ENCODE measurements at regions not wholly inside any gene's neighbourhood (a gene's known extent, or its start where the extent isn't known, plus 50 kb on each side); places are given as distances from the start of the nearest gene placed in this dataset.
A peak's percentile ranks its signal among the peaks of the same experiment; 100 is the strongest.
"Not testable (repeated sequence)": the region's sequence is repeated elsewhere in the genome, so short reads cannot be mapped to it uniquely, and the experiment has no call there.

DNA sequence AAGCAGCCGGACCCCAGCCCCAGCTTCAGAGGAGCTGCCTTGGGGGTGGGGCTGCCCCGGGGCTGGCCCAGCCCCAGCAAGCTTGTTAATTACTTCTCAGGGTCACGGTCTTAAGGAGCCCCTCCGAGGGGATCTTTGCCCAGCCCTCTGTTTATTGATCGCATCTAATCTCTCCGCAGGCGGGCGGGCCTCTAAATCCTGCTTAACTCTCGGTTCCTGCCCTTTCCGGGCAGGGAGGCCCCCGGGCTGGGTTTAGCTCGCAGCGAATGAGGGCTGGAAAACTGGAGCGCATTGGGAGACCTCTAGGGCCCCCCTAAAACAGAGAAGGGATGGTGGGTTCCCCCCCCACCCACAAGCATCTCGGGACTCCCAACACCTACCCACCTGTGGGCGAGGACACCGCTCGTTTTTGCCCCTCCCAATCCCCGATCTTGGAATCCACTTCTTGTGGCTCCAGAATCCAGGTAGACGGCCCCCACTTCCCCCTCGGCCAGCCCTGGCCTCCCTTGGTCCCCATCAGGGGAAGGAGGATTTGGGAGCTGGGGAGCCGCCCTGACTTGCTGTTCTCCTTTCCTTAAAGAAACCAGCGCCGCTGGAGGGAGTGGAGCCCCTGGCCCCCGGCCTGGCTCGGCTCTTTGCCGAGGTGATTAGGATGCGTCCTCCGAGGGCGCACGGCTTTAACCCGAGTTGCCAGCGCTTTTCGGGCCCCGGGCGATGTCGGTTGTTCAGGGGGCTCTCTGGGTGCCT lies 59.5 kb upstream of the ADGRL1 start:
- no peaks in the 10 kb centered on the region for H3K36me3 ChIP-seq (ENCODE audit: control insufficient read depth, insufficient read depth, low read length)
- H3K4me3 ChIP-seq (ENCODE audit: low read length) = peak overlapping the region; percentile 39
- peaks cover 6% of the 10 kb centered on the region for H3K4me1 ChIP-seq (ENCODE audit: control insufficient read depth, insufficient read depth, low read length)
- WGBS (ENCODE audit: insufficient coverage) = 4% methylated on average over 33 of the region's 37 CpGs
- H3K27me3 ChIP-seq (ENCODE audit: control insufficient read depth, insufficient read depth, low read length) = peaks cover 20% of the 10 kb centered on the region
- peak; percentile 50 for DNase-seq
- H3K27ac ChIP-seq (ENCODE audit: low read length) = no peak overlapping the region
- no peaks in the 10 kb centered on the region for H3K9me3 ChIP-seq (replicated peaks; ENCODE audit: control insufficient read depth, low read depth, low read length)

DNA sequence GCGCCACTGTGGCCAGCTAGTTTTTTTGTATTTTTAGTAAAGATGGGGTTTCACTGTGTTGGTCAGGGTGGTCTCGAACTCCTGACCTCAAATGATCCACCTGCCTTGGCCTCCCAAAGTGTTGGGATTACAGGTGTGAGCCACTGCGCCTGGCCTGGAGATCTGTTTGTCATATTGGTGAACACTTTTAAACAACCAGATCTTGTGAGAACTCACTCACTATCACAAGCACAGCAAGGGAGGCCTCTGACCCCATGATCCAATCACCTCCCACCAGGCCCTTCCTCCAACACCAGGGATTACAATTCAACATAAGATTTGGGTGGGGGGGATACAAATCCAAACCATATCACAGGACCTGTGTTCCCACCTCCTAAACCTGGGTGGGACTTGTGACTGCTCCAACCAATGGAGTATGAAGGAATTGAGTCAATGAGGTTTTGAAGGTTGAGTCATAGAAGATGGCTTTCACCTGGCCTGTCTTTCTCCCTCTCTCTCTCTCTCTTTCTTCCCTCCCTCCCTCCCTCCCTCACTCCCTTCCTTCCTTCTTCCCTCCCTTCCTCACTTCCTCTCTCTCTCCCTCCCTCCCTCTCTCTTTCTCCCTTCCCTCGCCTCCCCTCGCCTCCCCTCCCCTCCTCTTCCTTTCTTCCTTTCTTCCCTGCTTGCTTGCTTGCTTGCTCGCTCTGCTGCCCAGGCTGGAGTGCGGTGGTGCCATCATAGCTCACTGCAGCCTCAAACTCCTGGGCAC lies 50.1 kb upstream of the ADGRL1 start:
- not testable (repeated sequence) for DNase-seq; H3K4me1 ChIP-seq (ENCODE audit: control insufficient read depth, insufficient read depth, low read length); H3K27me3 ChIP-seq (ENCODE audit: control insufficient read depth, insufficient read depth, low read length); H3K36me3 ChIP-seq (ENCODE audit: control insufficient read depth, insufficient read depth, low read length); H3K4me3 ChIP-seq (ENCODE audit: low read length); H3K27ac ChIP-seq (ENCODE audit: low read length); H3K9me3 ChIP-seq (replicated peaks; ENCODE audit: control insufficient read depth, low read depth, low read length)
- 52% methylated on average over 5 of the region's 7 CpGs for WGBS (ENCODE audit: insufficient coverage)
